NCI-H2196 (cell line): ENCODE measurements at regions not wholly inside any gene's neighbourhood (a gene's known extent, or its start where the extent isn't known, plus 50 kb on each side); places are given as distances from the start of the nearest gene placed in this dataset.
A peak's percentile ranks its signal among the peaks of the same experiment; 100 is the strongest.
"Not testable (repeated sequence)": the region's sequence is repeated elsewhere in the genome, so short reads cannot be mapped to it uniquely, and the experiment has no call there.

ENCODE experiments used
- DNase-seq: peaks from one replicate; lab custom pipeline; 2025; ENCODE audit not compliant: unreplicated experiment; lab: John Stamatoyannopoulos, UW

DNA sequence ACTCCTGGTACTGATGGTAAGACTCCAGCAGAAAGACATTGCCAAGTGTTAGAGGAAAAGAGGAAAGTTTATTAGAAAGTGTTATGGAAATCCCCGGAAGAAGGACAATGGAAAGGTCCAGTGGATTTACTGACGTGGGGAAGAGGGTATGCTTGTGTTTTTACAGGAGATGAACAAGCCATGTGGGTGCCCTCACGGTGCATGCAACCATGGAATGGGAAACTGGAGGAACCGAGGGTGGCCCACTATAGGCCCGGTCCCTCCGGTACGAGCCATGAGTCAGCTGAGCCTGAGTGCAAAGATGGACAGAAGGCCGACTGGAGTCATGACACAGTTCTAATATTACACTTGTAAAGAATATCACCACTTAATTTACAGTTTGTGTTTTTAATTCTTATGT, 123.3 kb upstream of the ZCCHC13 start:
- no peak for DNase-seq

GRCh38 chrX:74179990-74180389, 124.0 kb upstream of the ZCCHC13 start:
- no peak for DNase-seq

DNA sequence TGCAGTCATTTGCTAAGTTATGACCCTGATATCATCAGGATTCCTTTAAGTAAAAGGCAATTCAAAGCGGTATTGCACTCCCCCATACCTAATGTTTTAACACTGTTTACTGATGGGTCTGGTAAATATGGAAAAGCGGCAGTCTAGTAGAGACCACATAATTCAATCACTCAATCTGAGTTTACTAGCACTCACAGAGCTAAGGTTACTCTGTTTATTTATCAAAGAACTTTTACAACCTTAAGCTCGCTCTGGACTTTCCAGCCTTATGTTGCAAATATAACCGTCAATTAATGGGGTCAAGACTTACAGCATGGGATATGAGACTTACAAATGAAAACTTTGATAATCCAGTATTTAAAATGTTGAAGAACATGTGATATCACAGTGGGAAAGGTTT, 124.5 kb upstream of the ZCCHC13 start:
- no peak for DNase-seq

DNA sequence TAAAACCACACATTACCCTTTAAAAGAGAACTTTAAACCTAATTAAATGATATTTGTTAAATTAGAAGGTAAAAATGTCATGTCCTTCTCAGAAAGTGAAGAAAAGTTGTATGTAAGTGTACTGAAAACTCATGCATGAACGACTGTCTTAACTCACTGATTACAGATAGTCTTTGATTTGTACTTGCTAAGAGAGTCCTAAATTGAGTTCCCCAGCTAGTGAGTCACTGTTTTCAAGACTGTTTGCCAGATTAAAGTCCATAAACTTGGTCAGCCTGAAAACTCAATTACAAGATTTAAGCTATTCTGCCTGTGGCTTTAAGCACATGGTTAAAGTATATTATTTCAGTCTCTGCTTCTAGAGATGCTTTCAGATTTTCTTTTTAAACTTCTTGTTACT, 124.9 kb upstream of the ZCCHC13 start:
- no peak for DNase-seq

- DNase-seq: no peak
Observed at GRCh38 chrX:74178536-74178935, 125.4 kb upstream of the ZCCHC13 start.

DNA sequence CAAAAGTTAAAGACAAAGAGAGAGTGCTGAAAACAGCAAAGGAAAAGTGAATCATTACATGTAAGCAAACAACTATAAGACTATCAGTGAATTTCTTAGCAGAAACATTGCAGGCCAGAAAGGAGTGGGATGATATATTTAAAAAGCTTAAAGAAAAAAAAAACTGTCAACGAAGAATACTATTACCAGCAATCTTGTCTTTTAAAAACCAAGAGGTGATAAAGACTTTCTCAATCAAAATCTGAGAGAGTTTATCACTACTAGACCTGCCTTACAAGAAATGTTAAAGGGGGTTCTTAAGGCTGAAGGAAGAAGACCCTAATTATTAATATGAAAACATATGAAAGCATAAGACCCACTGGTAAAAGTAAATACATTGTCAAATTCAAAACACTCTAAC, 132.5 kb upstream of the ZCCHC13 start:
- no peak for DNase-seq

- DNase-seq: no peak
Observed at GRCh38 chrX:74162199-74162598, 141.8 kb upstream of the ZCCHC13 start.

DNA sequence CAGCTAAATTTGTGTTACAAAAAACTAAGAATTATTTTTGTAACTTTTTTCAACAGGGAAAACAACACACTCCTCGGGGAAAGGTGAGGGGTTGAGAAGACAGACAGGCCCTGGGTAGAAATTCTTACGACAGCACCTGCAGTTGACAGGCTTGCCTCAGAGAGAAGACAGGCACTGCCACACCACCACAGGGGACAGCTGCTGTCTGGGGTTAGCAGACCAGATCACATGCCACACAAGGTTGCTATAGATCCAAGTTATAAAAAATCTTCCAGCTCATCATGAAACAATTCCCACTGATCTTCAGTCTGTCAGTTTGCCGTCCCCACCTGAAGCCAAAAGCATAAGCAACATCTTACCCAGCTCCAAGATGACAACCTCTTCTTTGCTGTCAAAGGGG, 143.2 kb upstream of the ZCCHC13 start:
- DNase-seq: no peak

- no peak for DNase-seq
Observed at GRCh38 chrX:74160358-74160757, 143.6 kb upstream of the ZCCHC13 start.

DNA sequence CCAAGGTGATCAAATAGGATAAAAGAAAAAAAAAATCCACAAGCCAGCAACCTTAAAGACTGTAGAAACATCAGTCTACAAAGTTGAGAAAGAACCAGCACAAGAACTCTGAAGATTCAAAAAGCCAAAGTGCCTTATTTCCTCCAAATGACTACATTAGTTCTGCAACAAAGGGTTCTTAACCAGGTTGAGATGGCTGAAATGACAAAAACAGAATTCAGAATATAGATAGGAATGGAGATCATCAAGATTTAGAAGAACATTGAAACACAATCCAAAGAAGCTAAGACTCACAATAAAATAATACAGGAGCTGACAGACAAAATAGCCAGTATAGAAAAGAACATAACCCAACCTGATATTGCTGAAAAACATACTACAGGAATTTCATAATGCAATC, 156.5 kb upstream of the ZCCHC13 start:
- DNase-seq: no peak

- no peak for DNase-seq
Observed at GRCh38 chrX:74138943-74139342, 165.0 kb upstream of the ZCCHC13 start.

DNA sequence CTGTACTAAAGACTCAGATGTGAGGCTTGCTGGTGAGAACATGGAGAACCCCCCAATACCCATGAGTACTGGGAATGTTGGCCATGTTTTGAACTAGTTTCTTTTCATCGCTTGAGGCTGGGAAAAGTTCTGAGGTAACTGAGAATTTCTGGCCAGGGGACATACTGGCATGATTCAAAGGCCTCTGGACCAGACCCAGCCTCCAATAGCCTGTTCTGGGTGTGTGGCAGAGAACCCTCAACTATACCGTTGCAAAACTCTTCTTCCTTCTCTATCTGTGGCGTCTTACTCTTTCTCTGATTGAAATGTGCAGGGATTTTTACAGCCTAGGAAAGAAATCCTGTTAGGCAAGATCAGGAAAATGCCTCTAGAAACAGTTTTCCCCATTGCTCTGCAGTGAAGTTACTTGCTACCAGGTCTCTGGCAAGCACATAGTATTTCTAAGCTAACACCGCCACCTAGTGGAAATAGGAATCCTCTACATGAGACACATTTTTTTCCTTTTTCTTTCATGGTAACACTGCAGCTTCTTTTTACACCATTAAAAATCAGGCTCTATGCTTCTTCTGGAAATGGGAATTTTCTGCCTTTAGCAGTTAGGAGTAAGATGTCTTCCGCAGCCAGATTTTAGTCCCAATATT, 170.7 kb upstream of the ZCCHC13 start:
- peak; percentile 50 for DNase-seq

DNA sequence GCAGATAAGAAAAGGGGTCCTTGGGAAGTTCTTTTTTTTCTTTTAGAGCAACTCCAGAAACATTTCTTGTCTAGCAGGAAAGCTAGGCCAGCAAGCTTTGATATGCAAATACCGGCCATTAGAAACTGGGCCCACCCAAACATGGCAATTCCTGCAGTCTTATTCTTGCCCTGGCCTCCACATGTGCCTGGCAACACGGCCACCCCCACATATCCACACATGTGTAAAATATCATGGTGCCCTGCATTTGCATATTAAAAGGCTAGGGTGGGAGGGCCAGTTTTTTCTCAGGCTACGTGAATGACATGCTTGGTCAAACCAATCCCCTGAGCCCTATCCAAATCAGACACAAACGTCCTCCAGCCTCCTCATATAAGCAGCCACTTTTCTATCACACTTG, 171.7 kb upstream of the ZCCHC13 start:
- DNase-seq: no peak

- DNase-seq: no peak
Observed at GRCh38 chrX:74119016-74119910, 184.7 kb upstream of the ZCCHC13 start.

- DNase-seq: no peak
Observed at GRCh38 chrX:74117962-74118902, 185.7 kb upstream of the ZCCHC13 start.

- DNase-seq: no peak
Observed at GRCh38 chrX:74111245-74111644, 192.7 kb upstream of the ZCCHC13 start.

GRCh38 chrX:74107666-74108065, 196.3 kb upstream of the ZCCHC13 start:
- no peak for DNase-seq

DNA sequence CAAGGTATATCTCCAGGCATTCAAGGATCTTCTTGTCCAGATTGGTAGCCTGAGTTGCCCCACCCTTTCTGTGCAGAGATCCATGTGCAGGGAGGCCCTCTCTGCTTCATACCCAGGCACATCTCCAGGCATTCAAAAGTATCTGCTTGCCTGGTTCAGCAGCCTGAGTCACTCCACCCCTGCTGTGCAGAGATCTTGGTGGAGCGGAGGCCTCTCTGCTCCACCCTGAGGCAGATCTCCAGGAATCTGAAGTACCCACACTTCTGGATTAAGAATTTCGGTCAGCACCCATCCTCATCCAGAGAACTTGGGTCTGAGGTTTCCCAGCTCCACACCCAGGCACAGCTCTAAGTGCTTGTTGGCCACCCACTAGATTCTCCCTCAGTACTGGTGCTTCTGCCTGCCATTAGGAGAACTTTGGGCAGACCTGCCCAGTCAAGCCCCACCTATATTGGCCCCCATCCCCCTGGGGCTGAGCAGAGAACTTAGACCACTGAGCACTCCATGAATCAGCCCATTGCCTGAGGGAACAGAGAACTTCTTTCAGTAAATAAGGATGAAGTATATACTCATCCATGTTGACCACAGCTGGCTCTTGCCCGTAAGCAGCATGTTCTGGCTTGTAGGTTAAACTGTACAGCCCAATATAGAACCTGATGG, 199.5 kb upstream of the ZCCHC13 start:
- DNase-seq: no peak

- DNase-seq: not testable (repeated sequence)
Observed at GRCh38 chrX:74098407-74098806, 205.6 kb upstream of the ZCCHC13 start.

GRCh38 chrX:74090049-74090448, 213.9 kb upstream of the ZCCHC13 start:
- no peak for DNase-seq
